ENCODE measurements at regions not wholly inside any gene's neighbourhood (a gene's known extent, or its start where the extent isn't known, plus 50 kb on each side); places are given as distances from the start of the nearest gene placed in this dataset.

DNA sequence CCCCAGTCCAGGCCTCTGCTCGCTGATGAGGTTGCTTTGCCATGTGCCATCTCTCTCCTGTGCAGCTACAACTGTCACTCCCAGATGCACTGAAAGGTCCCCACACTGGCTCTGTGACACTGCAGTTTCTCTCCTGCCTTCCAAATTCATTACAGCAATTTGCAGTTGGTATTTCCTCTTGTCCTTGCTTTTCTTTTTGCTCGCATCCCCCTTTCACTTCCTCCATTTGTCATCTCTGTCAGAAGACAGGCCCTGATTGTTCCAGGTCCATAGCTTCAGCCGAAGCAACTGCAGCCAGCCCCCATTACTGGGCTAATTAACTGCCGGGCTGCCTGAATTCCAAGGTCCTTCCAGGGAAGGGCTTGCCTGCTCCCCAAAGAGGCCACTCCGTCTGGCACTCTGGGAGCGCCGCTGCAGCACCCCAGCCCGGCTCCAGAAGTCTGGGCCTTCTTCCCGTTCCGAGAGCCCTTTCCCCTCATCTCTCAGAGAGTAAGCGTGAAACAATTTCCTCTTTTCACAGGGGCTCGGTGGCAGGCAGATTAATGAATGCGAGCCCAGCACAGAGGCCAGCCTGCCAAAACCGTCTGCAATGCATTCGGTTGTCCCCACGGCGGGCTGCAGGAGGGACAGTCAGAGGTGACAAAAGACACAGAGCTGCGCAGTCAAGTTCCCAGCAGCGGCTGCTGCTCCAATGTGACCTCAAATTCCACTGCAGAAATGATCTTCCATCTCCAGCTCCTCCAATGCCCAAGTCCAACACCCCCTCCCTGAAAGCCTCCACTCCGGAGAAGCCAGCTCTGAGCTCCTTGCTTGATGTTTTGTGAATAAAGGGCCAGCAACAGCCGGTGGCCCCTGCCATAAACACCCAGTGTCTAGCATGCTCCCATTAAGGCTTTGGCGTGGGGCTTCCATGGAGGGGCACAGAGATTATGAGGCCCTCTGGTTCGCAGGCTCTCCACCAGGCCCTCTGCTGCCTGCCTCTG, 279.4 kb upstream of the HABP2 start:
- H3K27me3 ChIP-seq, result no peaks in the 10 kb centered on the region
- peak overlapping the region; percentile 31 to 64 (median 58) for H3K27ac ChIP-seq
- intact Hi-C loops (cut with DNase I), result no loop called here
- no peak overlapping the region for H3K4me3 ChIP-seq
- DNase-seq, result no peak
- H3K9me3 ChIP-seq, result peaks cover 0 to 3% (median 0%) of the 10 kb centered on the region in 4 donors
- H3K4me1 ChIP-seq, result peaks cover 0 to 13% (median 4%) of the 10 kb centered on the region in 4 donors
- H3K36me3 ChIP-seq, result no peaks in the 10 kb centered on the region
- WGBS, 2 donors, result 48 to 74% methylated on average over 23 of the region's 23 CpGs
- TF ChIP-seq, protein P1, sequence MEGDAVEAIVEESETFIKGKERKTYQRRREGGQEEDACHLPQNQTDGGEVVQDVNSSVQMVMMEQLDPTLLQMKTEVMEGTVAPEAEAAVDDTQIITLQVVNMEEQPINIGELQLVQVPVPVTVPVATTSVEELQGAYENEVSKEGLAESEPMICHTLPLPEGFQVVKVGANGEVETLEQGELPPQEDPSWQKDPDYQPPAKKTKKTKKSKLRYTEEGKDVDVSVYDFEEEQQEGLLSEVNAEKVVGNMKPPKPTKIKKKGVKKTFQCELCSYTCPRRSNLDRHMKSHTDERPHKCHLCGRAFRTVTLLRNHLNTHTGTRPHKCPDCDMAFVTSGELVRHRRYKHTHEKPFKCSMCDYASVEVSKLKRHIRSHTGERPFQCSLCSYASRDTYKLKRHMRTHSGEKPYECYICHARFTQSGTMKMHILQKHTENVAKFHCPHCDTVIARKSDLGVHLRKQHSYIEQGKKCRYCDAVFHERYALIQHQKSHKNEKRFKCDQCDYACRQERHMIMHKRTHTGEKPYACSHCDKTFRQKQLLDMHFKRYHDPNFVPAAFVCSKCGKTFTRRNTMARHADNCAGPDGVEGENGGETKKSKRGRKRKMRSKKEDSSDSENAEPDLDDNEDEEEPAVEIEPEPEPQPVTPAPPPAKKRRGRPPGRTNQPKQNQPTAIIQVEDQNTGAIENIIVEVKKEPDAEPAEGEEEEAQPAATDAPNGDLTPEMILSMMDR (IDR thresholded peaks at IDR 0.05), result no peak
- TF ChIP-seq EP300 (IDR thresholded peaks at IDR 0.05) (no peak), POLR2A (IDR thresholded peaks at IDR 0.05) (no peak)

DNA sequence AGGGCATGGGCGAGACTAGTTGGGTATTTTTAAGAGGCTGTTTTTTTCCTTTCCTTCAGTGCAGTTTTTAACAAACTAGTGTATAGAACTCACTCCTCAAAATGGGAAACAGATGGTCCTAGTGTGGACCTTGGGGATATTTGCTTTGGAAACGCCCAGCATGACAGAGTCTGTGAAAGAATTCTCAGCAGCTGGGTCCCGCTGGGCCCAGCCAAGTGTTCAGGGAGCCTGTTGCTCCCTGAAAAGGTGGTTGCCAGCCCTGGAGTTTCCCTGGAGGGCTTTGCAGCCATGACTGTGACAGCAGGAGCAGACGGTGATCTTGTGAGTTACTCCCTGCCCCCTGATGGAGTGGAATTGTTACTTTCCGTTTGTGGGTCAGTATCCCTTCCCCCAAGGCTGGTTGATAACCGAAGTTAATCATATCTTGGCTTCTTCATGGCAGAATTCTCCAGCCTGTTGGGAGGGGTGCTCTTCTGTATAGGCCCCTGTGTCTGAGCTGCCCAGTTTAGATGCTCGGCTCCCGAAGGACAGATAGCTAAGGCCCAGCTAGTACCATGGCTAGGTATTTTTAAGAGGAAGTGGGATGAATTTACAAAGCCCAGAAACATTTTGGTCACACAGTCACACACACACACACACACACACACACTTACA, 278.6 kb upstream of the HABP2 start:
- Histone ChIP-seq H3K4me3 (no peak overlapping the region), H3K27ac (peak overlapping the region; percentile 31 to 64 (median 58)), H3K27me3 (no peaks in the 10 kb centered on the region), H3K4me1 (peaks cover 0 to 12% (median 4%) of the 10 kb centered on the region in 4 donors), H3K36me3 (no peaks in the 10 kb centered on the region), H3K9me3 (peaks cover 0 to 3% (median 0%) of the 10 kb centered on the region in 4 donors)
- no peak for DNase-seq
- intact Hi-C loops (cut with DNase I), result no loop called here
- 74 to 76% methylated on average over 8 of the region's 8 CpGs for WGBS, 2 donors
- TF ChIP-seq, protein P1 (IDR thresholded peaks at IDR 0.05), result no peak
- TF ChIP-seq EP300 (IDR thresholded peaks at IDR 0.05) (no peak), POLR2A (IDR thresholded peaks at IDR 0.05) (no peak), POLR2AphosphoS5 (IDR thresholded peaks at IDR 0.05) (no peak)

DNA sequence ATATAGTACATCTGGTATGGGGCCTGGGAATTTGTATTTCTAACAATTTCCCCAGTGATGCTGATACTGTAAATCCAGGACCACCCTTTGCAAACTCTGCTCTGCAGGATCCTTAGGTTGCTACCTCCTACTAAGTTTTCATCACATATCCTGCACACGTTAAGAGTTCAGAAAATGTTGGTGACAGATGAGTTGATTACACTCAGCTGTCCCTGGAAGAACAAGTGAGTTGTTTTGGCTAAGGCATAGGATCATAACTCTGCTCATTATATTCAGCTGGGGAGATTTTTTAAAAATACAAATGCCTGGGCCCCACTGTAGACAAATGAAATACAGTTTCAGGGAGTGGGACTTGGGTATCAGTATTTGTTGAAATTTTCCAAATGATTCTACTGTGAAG, 274.6 kb upstream of the HABP2 start:
- Histone ChIP-seq H3K4me3 (no peak overlapping the region), H3K27me3 (no peaks in the 10 kb centered on the region), H3K4me1 (peaks cover 0 to 8% (median 0%) of the 10 kb centered on the region in 4 donors), H3K27ac (no peak overlapping the region), H3K36me3 (no peaks in the 10 kb centered on the region), H3K9me3 (peaks cover 0 to 3% (median 0%) of the 10 kb centered on the region in 4 donors)
- intact Hi-C loops (cut with DNase I), result no loop called here
- TF ChIP-seq, protein P1 (IDR thresholded peaks at IDR 0.05), result no peak
- TF ChIP-seq EP300 (IDR thresholded peaks at IDR 0.05), result no peak
- no peak for TF ChIP-seq POLR2A (IDR thresholded peaks at IDR 0.05)
- no peak for TF ChIP-seq POLR2AphosphoS5 (IDR thresholded peaks at IDR 0.05)
- no peak for DNase-seq
- 70 to 77% methylated on average over 1 of the region's 1 CpG for WGBS, 2 donors

DNA sequence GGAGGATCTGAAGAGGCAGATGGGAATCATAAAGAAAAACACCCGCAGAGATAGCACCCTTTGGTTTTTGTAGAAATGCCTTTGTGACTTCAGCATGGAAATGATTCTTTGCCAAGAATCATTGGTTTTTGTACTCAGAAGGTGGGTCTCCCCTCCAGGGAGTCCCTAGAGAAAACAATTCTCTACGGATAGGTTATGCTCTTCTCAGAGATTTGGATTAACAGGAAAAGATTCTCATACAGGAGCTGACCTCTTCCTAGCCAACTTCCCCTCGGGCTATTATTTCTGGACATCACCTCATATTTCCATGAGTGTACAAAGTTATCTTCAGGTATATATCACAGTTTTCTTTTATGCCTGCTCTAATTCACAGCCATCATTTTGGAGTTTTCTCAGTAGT, 274.2 kb upstream of the HABP2 start:
- no peak for TF ChIP-seq POLR2A (IDR thresholded peaks at IDR 0.05)
- no peak for TF ChIP-seq POLR2AphosphoS5 (IDR thresholded peaks at IDR 0.05)
- no peak for TF ChIP-seq EP300 (IDR thresholded peaks at IDR 0.05)
- TF ChIP-seq, protein P1 (IDR thresholded peaks at IDR 0.05), result no peak
- intact Hi-C loops (cut with DNase I), result no loop called here
- no peaks in the 10 kb centered on the region for H3K27me3 ChIP-seq

More for the DNA sequence above, 274.2 kb upstream of the HABP2 start:
- Histone ChIP-seq H3K27ac (no peak overlapping the region), H3K4me3 (no peak overlapping the region), H3K4me1 (peaks cover 0 to 4% (median 0%) of the 10 kb centered on the region in 4 donors), H3K9me3 (peaks cover 0 to 3% (median 0%) of the 10 kb centered on the region in 4 donors), H3K36me3 (no peaks in the 10 kb centered on the region)
- WGBS, 2 donors, result 71 to 75% methylated on average over 3 of the region's 3 CpGs
- no peak for DNase-seq

All from sigmoid colon (tissue), 6 donors.